DOHH2 (cell line): ENCODE measurements at regions not wholly inside any gene's neighbourhood (a gene's known extent, or its start where the extent isn't known, plus 50 kb on each side); places are given as distances from the start of the nearest gene placed in this dataset.

Source experiments
- H3F3A ChIP-seq: fragments of 200-600 bp; sonication (generic), shearing (Covaris generic); 2 replicates; pipeline ENCODE4 v1.6.0; 2016; ENCODE audit warnings: antibody characterized with exemption, mild to moderate bottlenecking; ENCODE audit not compliant: control insufficient read depth, insufficient read depth
- H3K27ac ChIP-seq: fragments of 200-600 bp; sonication (generic); 2 replicates; pipeline ENCODE4 v1.5.1; 2014; ENCODE audit warnings: low read depth, mild to moderate bottlenecking, low read length, moderate library complexity
- H3K27me3 ChIP-seq: fragments of 200-600 bp; sonication (generic); 2 replicates; pipeline ENCODE4 v1.6.1; 2014; ENCODE audit warnings: mild to moderate bottlenecking, low read length, mixed read lengths; ENCODE audit not compliant: control insufficient read depth
- H3K36me3 ChIP-seq: fragments of 200-600 bp; sonication (generic); 2 replicates; pipeline ENCODE4 v1.6.1; 2014; ENCODE audit warnings: mild to moderate bottlenecking, low read length, moderate library complexity, mixed read lengths; ENCODE audit not compliant: control insufficient read depth
- H3K4me1 ChIP-seq: fragments of 200-600 bp; sonication (generic); 2 replicates; pipeline ENCODE4 v1.6.1; 2014; ENCODE audit warnings: mild to moderate bottlenecking, low read length, mixed read lengths; ENCODE audit not compliant: control insufficient read depth
- H3K4me2 ChIP-seq: fragments of 200-600 bp; sonication (generic); 2 replicates; pipeline ENCODE4 v1.6.0; 2014; ENCODE audit warnings: mild to moderate bottlenecking, low read length, moderate library complexity
- H3K4me3 ChIP-seq: fragments of 200-600 bp; sonication (generic); 2 replicates; pipeline ENCODE4 v1.5.1; 2014; ENCODE audit warnings: mild to moderate bottlenecking, low read length, mixed read lengths
- H3K79me2 ChIP-seq: fragments of 200-600 bp; sonication (generic); 2 replicates; pipeline ENCODE4 v1.6.1; 2014; ENCODE audit warnings: mild to moderate bottlenecking, low read length, mixed read lengths; ENCODE audit not compliant: control insufficient read depth
- H3K9me2 ChIP-seq: fragments of 200-600 bp; sonication (generic); replicated peaks from 2 replicates; pipeline ENCODE4 v1.6.1; 2014; ENCODE audit warnings: mild to moderate bottlenecking, low read length, mixed read lengths; ENCODE audit not compliant: control insufficient read depth
- H3K9me3 ChIP-seq: fragments of 200-600 bp; sonication (generic); 2 replicates; pipeline ENCODE4 v1.6.1; 2014; ENCODE audit warnings: antibody characterized with exemption, low read length, mixed read lengths; ENCODE audit not compliant: control insufficient read depth, insufficient read depth
- H4K20me1 ChIP-seq: fragments of 200-600 bp; sonication (generic); 2 replicates; pipeline ENCODE4 v1.6.0; 2014; ENCODE audit warnings: low read depth, mild to moderate bottlenecking, antibody characterized with exemption, low read length, moderate library complexity; ENCODE audit not compliant: control insufficient read depth, insufficient read depth
- CTCF ChIP-seq: fragments of 200-600 bp; sonication (generic); IDR thresholded peaks from one replicate; pipeline ENCODE4 v1.5.1; 2014; ENCODE audit warnings: antibody characterized with exemption, mild to moderate bottlenecking, low read depth, low read length; ENCODE audit not compliant: poor library complexity, severe bottlenecking
- EZH2phosphoT487 ChIP-seq: fragments of 200-600 bp; sonication (generic); IDR thresholded peaks from 2 replicates; pipeline ENCODE4 v1.6.1; 2017; ENCODE audit warnings: borderline replicate concordance, mild to moderate bottlenecking, antibody characterized with exemption, low read length, moderate library complexity, mixed read lengths

- H3K27me3 ChIP-seq = peaks cover 3% of the 10 kb centered on the region; the same call in 1 of the 2 replicates
- TF ChIP-seq EZH2phosphoT487 = no peak
- no peak for TF ChIP-seq CTCF
- H3K27ac ChIP-seq = no peak overlapping the region
- no peaks in the 10 kb centered on the region for H3K36me3 ChIP-seq
- no peaks in the 10 kb centered on the region for H3F3A ChIP-seq
- peaks cover 3% of the 10 kb centered on the region; the same call in 1 of the 2 replicates for H4K20me1 ChIP-seq
- no peaks in the 10 kb centered on the region for H3K79me2 ChIP-seq
- H3K4me1 ChIP-seq = no peaks in the 10 kb centered on the region
- H3K4me2 ChIP-seq = no peak overlapping the region
- no peaks in the 10 kb centered on the region for H3K9me3 ChIP-seq
- no peaks in the 10 kb centered on the region for H3K9me2 ChIP-seq
- no peak overlapping the region for H3K4me3 ChIP-seq
Observed at GRCh38 chr9:113658545-113658895, 195.0 kb downstream of the RGS3 start.

GRCh38 chr9:113659039-113659438 is 195.5 kb downstream of the RGS3 start:
- no peaks in the 10 kb centered on the region for H3K9me2 ChIP-seq
- H3K4me2 ChIP-seq = no peak overlapping the region
- TF ChIP-seq CTCF (no peak), EZH2phosphoT487 (no peak)
- H3K27me3 ChIP-seq = peaks cover 3% of the 10 kb centered on the region; the same call in 1 of the 2 replicates
- H3K9me3 ChIP-seq = no peaks in the 10 kb centered on the region
- H3K4me1 ChIP-seq = no peaks in the 10 kb centered on the region
- H3K27ac ChIP-seq = no peak overlapping the region
- no peaks in the 10 kb centered on the region for H3K36me3 ChIP-seq
- no peaks in the 10 kb centered on the region for H3K79me2 ChIP-seq
- no peaks in the 10 kb centered on the region for H3F3A ChIP-seq
- H4K20me1 ChIP-seq = peaks cover 3% of the 10 kb centered on the region; the same call in 1 of the 2 replicates
- H3K4me3 ChIP-seq = no peak overlapping the region

- no peaks in the 10 kb centered on the region for H3K4me1 ChIP-seq
- H3K4me3 ChIP-seq = no peak overlapping the region
- H3K9me2 ChIP-seq = no peaks in the 10 kb centered on the region
- no peaks in the 10 kb centered on the region for H3K9me3 ChIP-seq
- TF ChIP-seq EZH2phosphoT487 (no peak), CTCF (no peak)
- H3K79me2 ChIP-seq = no peaks in the 10 kb centered on the region
- H4K20me1 ChIP-seq = peaks cover 3% of the 10 kb centered on the region; the same call in 1 of the 2 replicates
- peaks cover 3% of the 10 kb centered on the region; the same call in 1 of the 2 replicates for H3K27me3 ChIP-seq
- H3K4me2 ChIP-seq = no peak overlapping the region
- H3K27ac ChIP-seq = no peak overlapping the region
- no peaks in the 10 kb centered on the region for H3K36me3 ChIP-seq
- H3F3A ChIP-seq = no peaks in the 10 kb centered on the region
Observed at GRCh38 chr9:113659740-113660139, 196.2 kb downstream of the RGS3 start.

- Histone ChIP-seq H3K9me3 (no peaks in the 10 kb centered on the region), H3K36me3 (no peaks in the 10 kb centered on the region), H3K79me2 (no peaks in the 10 kb centered on the region), H3K4me3 (no peak overlapping the region), H3K4me2 (no peak overlapping the region), H3K27ac (no peak overlapping the region), H4K20me1 (peaks cover 3% of the 10 kb centered on the region; the same call in 1 of the 2 replicates), H3K4me1 (no peaks in the 10 kb centered on the region), H3K27me3 (peaks cover 3% of the 10 kb centered on the region; the same call in 1 of the 2 replicates), H3F3A (no peaks in the 10 kb centered on the region), H3K9me2 (no peaks in the 10 kb centered on the region)
- TF ChIP-seq EZH2phosphoT487 = no peak
- no peak for TF ChIP-seq CTCF
Observed at GRCh38 chr9:113660196-113660595, 196.7 kb downstream of the RGS3 start.
